ENCODE measurements at regions not wholly inside any gene's neighbourhood (a gene's known extent, or its start where the extent isn't known, plus 50 kb on each side); places are given as distances from the start of the nearest gene placed in this dataset.

DNA sequence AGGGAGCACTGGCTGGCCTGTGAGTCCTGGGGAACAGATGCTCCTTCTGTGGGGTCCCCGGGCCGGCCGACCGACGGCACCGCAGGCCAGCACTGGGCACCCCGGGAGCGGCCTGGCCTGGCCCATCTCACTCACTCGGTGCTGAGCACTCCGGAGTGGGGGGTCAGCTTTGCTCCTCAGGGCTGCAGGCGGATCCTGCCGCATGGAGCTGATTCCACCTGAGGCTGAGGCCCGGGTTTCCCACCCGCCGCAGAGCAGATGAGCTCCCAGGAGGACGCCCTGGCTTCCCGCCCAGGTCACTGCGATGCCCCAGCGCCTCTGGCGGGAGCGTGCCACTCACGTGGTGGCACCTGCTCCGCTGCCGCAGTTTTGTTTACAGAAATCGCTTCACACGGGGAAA is 418.6 kb downstream of the GALR1 start:
- DNase-seq = no peak

GRCh38 chr18:77669331-77669730 is 419.7 kb downstream of the GALR1 start:
- no peak for DNase-seq

DNA sequence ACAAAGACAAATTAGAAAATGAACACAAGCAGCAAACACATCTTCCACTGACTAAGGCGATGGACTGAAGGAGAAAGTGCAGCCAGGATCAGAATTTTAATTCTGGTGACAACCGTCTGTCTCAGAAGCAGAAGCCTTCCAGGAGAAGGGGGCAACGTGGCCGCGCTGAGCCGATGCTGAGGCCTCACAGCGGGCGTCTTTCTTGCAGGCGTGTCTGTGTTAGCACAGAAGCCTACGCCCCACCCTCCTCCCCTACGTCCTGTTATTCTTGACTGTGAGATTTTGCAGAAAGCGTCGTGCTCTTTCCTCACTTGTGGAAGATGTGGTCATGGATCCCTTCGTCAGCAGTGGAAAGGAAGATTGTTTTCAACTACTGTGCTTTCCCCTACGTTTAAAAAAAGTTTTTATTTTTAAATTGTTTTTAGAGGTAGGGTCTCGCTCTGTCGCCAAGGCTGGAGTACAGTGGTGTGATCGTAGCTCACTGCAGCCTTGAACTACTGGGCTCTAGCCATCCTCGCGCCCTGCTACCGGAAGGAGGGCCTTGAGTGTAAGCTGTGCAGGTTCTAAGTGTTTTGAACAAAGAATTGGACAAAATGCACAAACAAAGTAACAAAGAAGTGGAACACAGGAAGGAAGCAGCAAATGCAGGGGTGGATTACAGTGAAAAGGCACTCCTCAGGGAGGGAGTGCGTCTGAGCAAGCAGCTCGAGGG is 422.0 kb downstream of the GALR1 start:
- no peak for DNase-seq

DNA sequence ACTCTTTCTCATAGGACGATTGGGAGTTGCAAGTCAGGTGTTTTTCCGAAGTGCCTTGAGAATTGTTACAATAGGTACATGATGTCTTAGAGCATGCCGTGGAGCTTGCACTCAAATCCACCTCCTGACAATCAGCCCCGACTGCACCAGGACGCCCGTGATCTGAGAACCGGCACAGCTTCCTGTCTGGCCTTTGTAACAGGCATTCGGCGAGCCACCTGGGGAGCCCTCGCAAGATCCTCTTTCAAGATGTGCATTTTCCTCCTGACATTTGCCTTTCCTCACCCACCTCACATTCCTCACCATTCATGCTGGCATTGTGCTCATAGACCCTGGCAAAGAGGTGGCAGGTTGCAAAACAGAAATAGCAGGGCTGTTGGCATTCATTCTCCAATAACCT is 427.3 kb downstream of the GALR1 start:
- DNase-seq = no peak

DNA sequence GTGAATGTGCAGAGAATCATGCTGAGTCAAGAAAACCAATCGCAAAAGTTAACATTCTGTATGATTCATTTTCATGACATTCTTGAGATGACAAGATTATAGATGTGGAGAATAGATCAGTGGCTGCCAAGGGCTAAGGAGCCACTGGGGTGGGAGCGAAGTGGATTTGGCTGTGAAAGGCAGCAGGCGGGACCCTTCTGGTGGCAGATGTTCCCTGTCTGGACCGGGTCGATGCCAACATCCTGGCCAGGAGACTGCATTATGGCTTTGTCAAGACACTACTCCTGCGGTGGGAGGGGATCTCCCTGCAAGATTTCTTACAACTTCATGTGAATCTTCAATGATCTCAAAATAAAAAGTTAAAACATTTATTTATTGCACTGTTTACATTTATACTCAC is 427.9 kb downstream of the GALR1 start:
- DNase-seq = no peak

- no peak for DNase-seq
Measured at GRCh38 chr18:77679869-77680268, 430.2 kb downstream of the GALR1 start.

DNA sequence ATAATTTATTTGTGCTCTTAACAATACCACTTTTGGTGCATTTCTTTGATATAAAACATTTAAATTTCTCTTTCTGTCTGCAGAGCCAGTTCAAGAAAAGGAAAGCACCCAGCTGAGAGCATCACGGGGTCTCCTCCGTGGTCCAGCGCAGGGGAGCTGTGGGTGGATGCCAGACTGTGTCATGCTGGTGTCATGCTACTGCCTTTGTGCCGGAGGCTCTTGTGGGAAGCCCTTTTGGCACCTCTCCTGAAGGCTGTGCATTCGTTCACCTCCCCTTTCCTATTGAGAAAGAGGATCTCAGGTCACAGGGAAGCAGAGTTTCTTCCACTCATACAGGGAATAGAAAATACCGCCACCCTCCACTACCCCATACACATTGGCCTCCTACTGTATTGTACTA is 450.4 kb downstream of the GALR1 start:
- no peak for DNase-seq

DNA sequence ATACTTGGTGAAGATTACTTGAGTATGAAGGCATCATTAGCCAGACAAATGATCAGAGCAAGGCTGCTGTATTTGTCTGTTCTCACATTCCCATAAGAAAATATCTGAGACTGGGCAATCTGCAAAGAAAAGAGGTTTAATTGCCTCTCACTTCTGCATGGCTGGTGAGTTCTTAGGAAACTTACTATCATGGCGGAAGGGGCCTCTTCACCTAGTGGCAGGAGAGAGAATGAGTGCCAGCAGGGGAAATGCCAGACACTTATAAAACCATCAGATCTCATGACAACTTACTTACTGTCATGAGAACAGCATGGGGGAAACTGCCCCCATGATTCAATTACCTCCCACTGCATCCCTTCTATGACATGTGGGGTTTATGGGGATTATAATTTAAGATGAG is 452.3 kb downstream of the GALR1 start:
- no peak for DNase-seq

GRCh38 chr18:77702686-77703085 is 453.0 kb downstream of the GALR1 start:
- DNase-seq = peak; percentile 49

- DNase-seq = no peak
Measured at GRCh38 chr18:77705301-77705700, 455.7 kb downstream of the GALR1 start.

DNA sequence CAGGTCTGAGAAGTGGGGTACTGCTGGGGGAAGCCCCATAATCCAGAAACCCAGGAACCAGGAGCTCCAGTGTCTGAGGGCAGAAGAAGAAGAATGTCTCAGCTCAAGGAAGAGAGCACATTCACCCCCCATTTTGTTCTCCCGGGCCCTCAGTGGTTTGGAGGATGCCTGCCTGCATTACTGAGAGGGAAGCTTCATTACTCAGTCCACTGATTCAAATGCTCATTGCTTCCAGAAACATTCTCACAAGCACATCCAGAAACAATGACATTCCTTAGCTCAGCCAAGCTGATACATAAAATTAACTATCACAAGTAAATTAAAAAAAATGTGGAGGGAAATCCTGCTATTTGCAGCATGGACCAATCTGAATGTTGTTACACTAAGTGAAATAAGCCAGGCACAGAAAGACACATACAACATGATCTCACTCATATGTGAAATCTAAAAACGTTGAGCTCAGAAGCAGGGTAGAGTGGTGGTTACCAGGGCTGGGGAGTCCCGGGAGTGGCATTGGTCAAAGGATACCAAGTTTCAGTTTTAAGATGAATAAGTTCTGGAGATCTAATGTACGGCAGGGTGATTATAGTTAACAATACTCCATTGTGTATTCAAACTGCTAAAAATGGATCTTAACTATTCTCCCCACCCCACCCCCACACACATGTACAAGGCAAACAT is 459.3 kb downstream of the GALR1 start:
- DNase-seq = no peak

- DNase-seq = peak; percentile 18
Measured at GRCh38 chr18:77711096-77711495, 461.4 kb downstream of the GALR1 start.

DNA sequence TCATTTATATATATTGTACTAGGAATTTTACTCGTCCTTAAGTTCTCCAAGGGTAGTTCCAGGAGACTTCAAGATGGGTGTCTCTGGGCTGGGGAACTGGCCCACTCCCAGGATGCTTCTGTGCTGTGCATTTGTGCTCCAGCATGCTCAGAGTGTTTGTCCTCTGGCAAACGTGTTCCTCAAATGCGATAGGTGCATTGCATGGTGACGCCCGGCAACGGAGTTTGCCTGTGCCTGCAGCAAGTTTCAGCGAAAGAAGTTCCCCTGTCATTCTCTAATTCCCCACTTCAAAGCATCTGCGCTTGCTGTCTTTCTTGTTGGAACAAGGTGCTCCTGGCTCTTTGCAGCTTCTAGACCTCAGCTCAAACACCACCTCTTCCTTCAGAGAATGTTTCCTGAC is 465.1 kb downstream of the GALR1 start:
- no peak for DNase-seq

GRCh38 chr18:77716282-77716681 is 466.6 kb downstream of the GALR1 start:
- DNase-seq = no peak

- no peak for DNase-seq
Measured at GRCh38 chr18:77733292-77733903, 483.8 kb downstream of the GALR1 start.

- no peak for DNase-seq
Measured at GRCh38 chr18:77736842-77737241, 487.2 kb downstream of the GALR1 start.

- DNase-seq = no peak
Measured at GRCh38 chr18:77737405-77737804, 487.8 kb downstream of the GALR1 start.

GRCh38 chr18:77749089-77749488 is 499.4 kb downstream of the GALR1 start:
- DNase-seq = no peak

GRCh38 chr18:77750006-77750405 is 500.4 kb downstream of the GALR1 start:
- DNase-seq = no peak

- no peak for DNase-seq
Measured at GRCh38 chr18:77754475-77755044, 504.9 kb downstream of the GALR1 start.

- DNase-seq = peak; percentile 54
Measured at GRCh38 chr18:77755187-77755586, 505.5 kb downstream of the GALR1 start.

GRCh38 chr18:77761332-77761731 is 511.7 kb downstream of the GALR1 start:
- DNase-seq = no peak

GRCh38 chr18:77762014-77762413 is 512.4 kb downstream of the GALR1 start:
- DNase-seq = no peak

DNA sequence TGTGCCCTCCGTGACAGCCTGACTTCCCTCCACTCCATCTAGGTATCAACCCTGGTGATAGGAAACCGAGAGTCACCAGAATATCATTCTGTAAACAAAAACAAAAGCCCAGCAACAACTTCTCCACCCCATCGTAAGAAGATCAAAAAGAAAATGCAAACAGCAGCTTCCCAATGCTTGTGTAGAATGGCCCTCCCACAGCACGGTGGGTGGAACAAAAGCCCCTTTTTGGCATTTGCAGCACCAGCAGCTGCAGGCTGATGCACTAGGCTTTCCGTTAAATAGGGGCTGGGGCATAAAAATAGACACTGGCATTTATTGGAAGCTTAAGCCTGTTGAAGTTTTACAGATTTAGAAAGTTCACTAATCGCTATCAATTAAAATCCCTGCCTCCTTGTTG is 513.0 kb downstream of the GALR1 start:
- DNase-seq = no peak
